ENCODE measurements at regions not wholly inside any gene's neighbourhood (a gene's known extent, or its start where the extent isn't known, plus 50 kb on each side); places are given as distances from the start of the nearest gene placed in this dataset.

GRCh38 chr1:22277662-22278061 lies 134.8 kb upstream of the WNT4 start:
- TF ChIP-seq CTCF (IDR thresholded peaks at IDR 0.05; ENCODE audit: low read length) (no peak), EZH2phosphoT487 (IDR thresholded peaks at IDR 0.05; ENCODE audit: low read length) (no peak)

Measured in MM.1S (cell line).